IPS-20b (cell line): ENCODE measurements at regions not wholly inside any gene's neighbourhood (a gene's known extent, or its start where the extent isn't known, plus 50 kb on each side); places are given as distances from the start of the nearest gene placed in this dataset.

Experiments used
- H3K27ac ChIP-seq: one replicate; pipeline ENCODE4 v1.5.1; 2013; ENCODE audit warnings: low read length
- H3K27me3 ChIP-seq: 2 replicates; pipeline ENCODE4 v1.6.1; 2013; ENCODE audit warnings: mild to moderate bottlenecking, low read length, inconsistent platforms; ENCODE audit not compliant: insufficient read depth
- H3K36me3 ChIP-seq: 2 replicates; pipeline ENCODE4 v1.6.1; 2013; ENCODE audit warnings: low read depth, mild to moderate bottlenecking, inconsistent platforms, low read length, moderate library complexity; ENCODE audit not compliant: insufficient read depth
- H3K4me1 ChIP-seq: 2 replicates; pipeline ENCODE4 v1.6.1; 2013; ENCODE audit warnings: mild to moderate bottlenecking, control low read depth, inconsistent platforms, low read length, moderate library complexity; ENCODE audit not compliant: insufficient read depth
- H3K4me3 ChIP-seq: 2 replicates; pipeline ENCODE4 v1.5.1; 2013; ENCODE audit warnings: mild to moderate bottlenecking, low read length, inconsistent platforms
- H3K9ac ChIP-seq: 2 replicates; pipeline ENCODE4 v1.6.1; 2013; ENCODE audit warnings: low read depth, mild to moderate bottlenecking, inconsistent platforms, low read length, moderate library complexity
- H3K9me3 ChIP-seq: 2 replicates; pipeline ENCODE4 v1.6.1; 2013; ENCODE audit warnings: mild to moderate bottlenecking, low read depth, low read length, inconsistent platforms; ENCODE audit not compliant: insufficient read depth

DNA sequence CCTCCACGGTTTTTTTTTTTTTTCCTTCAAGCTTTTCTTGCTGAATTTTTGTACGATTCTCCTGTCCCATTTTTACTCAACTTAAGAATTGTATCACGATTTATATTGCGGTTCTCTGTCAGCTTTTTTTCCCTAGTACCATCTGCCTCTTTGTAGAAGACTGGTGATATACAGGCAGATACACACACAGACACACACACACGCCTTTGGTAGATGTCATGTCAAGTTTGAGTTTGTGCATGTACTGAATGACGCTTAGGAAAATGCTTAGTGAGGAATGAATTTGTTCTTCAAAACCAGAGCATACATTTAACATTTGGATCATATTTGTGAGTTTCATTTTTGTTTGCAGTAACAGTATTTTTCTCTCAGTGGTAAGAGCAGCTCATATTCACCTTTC is 82.0 kb upstream of the MBNL2 start:
- H3K4me1 ChIP-seq: peaks cover 23% of the 10 kb centered on the region
- H3K27me3 ChIP-seq: peaks cover 14% of the 10 kb centered on the region
- H3K27ac ChIP-seq: no peak overlapping the region
- no peak overlapping the region for H3K4me3 ChIP-seq
- H3K9ac ChIP-seq: no peak overlapping the region
- no peaks in the 10 kb centered on the region for H3K36me3 ChIP-seq
- H3K9me3 ChIP-seq: no peaks in the 10 kb centered on the region

DNA sequence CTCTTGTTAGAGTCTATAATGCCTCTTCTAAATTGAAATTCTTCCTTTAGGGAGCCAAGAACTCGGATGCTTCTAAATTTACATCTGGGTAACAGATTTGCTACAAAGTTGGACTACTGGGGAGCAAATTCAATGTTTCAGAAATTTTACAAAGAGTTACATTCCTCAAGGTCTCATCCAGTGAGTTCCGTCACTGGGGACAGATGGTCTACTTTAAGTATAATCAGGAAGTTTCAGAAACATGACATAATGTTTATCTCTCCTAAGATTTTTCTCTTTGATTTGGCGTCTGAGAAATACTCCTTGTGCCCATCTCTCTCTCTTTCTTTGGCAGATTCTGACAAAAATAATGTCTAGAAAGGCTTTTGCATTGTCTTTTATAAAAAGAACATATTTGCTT is 81.5 kb upstream of the MBNL2 start:
- no peak overlapping the region for H3K27ac ChIP-seq
- peaks cover 23% of the 10 kb centered on the region for H3K4me1 ChIP-seq
- no peaks in the 10 kb centered on the region for H3K9me3 ChIP-seq
- H3K36me3 ChIP-seq: no peaks in the 10 kb centered on the region
- peaks cover 19% of the 10 kb centered on the region for H3K27me3 ChIP-seq
- H3K4me3 ChIP-seq: no peak overlapping the region
- no peak overlapping the region for H3K9ac ChIP-seq

DNA sequence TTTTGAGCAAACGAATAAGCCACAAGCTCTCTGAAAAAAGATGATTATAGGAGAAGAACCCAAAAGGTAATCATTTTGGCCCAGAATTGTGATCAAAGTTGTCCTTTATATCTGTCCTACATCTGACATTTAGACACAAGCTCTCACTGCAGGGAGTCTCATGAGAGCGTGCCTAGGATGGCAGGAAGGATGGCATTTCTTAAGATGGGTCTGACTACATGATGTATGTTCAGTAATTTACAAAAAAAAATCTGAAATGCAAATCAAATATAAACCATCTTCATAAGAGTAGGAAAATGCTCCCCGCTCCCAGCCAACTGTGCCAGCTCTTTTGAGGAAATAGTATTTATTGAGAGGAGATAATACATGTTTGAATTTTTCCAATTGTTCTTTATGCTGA is 81.0 kb upstream of the MBNL2 start:
- peaks cover 23% of the 10 kb centered on the region for H3K4me1 ChIP-seq
- no peak overlapping the region for H3K4me3 ChIP-seq
- no peak overlapping the region for H3K27ac ChIP-seq
- H3K9ac ChIP-seq: no peak overlapping the region
- peaks cover 21% of the 10 kb centered on the region for H3K27me3 ChIP-seq
- no peaks in the 10 kb centered on the region for H3K9me3 ChIP-seq
- no peaks in the 10 kb centered on the region for H3K36me3 ChIP-seq

DNA sequence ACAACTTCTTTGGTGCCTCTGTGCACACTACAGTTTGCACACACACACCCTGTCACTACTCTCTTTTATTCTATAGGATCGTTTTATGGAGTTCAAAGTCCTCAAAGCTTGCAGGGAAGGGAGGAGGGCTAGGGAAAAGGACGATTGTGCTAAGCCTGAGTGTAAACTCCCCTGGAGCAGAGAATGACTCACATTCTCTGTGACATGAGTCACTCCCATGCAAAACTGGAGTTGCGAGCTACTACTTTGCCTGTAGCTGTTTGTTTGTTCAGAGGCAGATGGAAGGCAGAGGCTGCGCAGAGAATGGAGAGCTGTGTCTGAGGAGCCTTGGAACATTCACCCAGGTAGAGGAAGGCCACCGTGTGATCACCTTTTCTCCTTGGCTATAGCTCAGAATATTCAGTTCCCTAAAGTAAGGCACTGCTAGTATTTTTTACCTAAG is 80.5 kb upstream of the MBNL2 start:
- Histone ChIP-seq H3K9me3 (no peaks in the 10 kb centered on the region), H3K9ac (no peak overlapping the region), H3K4me3 (no peak overlapping the region), H3K36me3 (no peaks in the 10 kb centered on the region), H3K4me1 (peaks cover 23% of the 10 kb centered on the region), H3K27me3 (peaks cover 21% of the 10 kb centered on the region), H3K27ac (no peak overlapping the region)

DNA sequence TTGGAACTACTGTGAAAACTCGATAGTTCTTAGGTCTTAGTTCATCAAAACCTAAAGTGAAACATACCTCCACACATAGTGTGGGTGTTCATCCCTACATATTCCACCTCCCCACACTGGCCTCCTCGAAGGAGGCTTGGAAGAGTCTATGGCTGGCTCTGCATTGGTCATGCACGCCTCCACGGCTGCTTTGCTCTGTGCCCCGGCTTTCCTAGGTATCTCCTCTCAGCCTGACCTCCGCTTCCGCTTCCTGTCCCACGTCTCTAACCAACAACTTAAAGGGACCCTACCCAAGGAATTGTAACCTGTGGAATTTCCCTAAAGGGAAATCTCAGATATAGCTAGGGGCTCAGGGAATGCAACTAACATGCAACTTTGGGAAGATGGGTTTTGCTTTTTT is 79.7 kb upstream of the MBNL2 start:
- no peak overlapping the region for H3K4me3 ChIP-seq

DNA sequence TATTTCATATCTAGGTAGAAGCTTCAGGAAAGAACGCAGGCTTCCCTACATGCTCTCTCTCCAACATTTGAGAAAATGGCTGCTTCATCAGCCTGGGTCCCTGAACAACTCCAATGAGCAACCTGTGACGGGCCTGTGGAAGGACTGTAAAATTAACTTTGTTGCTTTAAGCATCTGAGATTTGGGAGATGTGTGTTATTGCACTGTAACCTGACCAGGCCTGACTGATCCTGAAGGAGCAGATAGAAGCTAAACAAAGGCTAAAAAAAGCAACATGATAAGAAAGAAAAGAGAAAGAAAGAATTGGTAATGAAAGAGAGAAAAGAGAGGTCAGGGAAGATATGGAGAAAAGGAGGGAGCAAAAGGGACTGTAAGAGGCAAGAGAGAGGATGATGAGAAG is 77.1 kb upstream of the MBNL2 start:
- H3K27me3 ChIP-seq: peaks cover 29% of the 10 kb centered on the region
- no peaks in the 10 kb centered on the region for H3K36me3 ChIP-seq
- no peaks in the 10 kb centered on the region for H3K9me3 ChIP-seq
- peaks cover 23% of the 10 kb centered on the region for H3K4me1 ChIP-seq
- no peak overlapping the region for H3K27ac ChIP-seq
- H3K4me3 ChIP-seq: no peak overlapping the region
- H3K9ac ChIP-seq: no peak overlapping the region

More for the DNA sequence above, 79.7 kb upstream of the MBNL2 start:
- Histone ChIP-seq H3K4me1 (peaks cover 23% of the 10 kb centered on the region), H3K27ac (no peak overlapping the region), H3K36me3 (no peaks in the 10 kb centered on the region), H3K9ac (no peak overlapping the region), H3K27me3 (peaks cover 25% of the 10 kb centered on the region), H3K9me3 (no peaks in the 10 kb centered on the region)

DNA sequence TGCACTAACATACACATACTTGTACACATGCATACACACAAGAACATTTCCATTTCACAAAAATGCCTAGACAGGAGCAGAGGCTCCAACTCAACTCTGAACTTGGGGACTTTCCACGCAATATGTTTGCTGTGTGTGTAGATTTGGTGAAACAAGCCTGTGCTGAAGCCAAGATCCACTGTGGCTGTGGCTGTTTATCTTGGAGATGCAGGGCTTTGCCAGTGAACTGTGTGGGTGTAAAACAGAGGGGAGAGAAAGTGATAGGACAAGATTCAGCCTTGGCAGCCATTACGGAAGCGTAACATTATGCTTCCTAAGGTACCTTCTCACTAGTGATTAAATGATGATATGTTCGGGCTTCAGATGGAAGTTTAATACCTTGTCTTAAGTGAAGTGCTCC is 73.2 kb upstream of the MBNL2 start:
- no peaks in the 10 kb centered on the region for H3K36me3 ChIP-seq
- H3K9me3 ChIP-seq: no peaks in the 10 kb centered on the region
- no peak overlapping the region for H3K4me3 ChIP-seq
- no peak overlapping the region for H3K9ac ChIP-seq
- no peaks in the 10 kb centered on the region for H3K4me1 ChIP-seq
- H3K27me3 ChIP-seq: peaks cover 15% of the 10 kb centered on the region; the same call in 1 of the 2 replicates
- no peak overlapping the region for H3K27ac ChIP-seq

DNA sequence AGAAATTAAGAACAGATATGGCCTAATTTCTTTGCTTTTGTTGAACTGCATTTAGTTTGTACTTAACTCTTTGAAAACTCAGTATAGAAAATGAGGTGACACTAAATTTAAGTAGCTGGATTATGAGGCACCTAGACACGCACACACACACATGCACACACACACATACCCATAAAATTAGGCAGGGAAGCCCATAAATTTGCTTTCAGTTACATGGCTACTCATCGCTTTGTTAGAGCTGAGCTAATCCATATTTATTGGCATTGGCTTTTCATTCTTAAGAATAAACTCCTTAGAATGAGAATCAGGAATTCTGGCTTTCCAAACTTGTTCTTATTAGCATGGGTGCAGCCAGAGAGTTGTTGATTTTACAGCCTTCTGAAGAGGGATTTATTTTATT is 61.7 kb upstream of the MBNL2 start:
- Histone ChIP-seq H3K4me3 (no peak overlapping the region), H3K9ac (no peak overlapping the region), H3K27me3 (no peaks in the 10 kb centered on the region), H3K27ac (no peak overlapping the region), H3K36me3 (no peaks in the 10 kb centered on the region), H3K4me1 (no peaks in the 10 kb centered on the region), H3K9me3 (no peaks in the 10 kb centered on the region)

DNA sequence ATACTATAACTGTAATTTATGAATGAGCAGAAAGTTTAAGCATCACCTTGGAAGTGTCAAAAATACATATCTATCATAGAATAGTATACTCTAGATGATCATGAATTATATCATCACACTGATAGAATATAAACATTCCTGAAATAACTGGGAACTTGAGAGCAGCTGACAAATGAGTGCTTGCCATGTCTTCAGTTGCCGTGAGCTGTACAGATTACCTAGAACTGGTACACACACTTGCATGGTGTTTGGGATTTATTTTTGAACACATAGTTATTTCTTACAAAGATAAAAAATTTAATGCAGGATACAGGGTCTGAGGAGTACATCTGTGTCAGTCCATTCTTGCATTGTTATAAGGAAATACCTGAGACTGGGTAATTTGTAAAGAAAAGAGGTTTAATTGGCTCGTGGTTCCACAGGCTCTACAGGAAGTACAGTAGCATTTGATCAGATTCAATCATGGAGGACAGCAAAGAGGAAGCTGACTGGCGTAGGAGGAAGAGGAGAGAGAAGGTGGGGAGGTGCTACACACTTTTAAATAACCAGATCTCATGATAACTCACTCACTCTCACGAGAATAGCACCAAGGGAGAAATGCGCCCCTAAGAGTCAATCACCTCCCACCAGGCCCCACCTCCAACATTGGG is 60.4 kb upstream of the MBNL2 start:
- H3K9ac ChIP-seq: no peak overlapping the region
- H3K4me1 ChIP-seq: no peaks in the 10 kb centered on the region
- no peak overlapping the region for H3K27ac ChIP-seq
- no peaks in the 10 kb centered on the region for H3K36me3 ChIP-seq
- no peaks in the 10 kb centered on the region for H3K9me3 ChIP-seq
- no peaks in the 10 kb centered on the region for H3K27me3 ChIP-seq
- H3K4me3 ChIP-seq: no peak overlapping the region

DNA sequence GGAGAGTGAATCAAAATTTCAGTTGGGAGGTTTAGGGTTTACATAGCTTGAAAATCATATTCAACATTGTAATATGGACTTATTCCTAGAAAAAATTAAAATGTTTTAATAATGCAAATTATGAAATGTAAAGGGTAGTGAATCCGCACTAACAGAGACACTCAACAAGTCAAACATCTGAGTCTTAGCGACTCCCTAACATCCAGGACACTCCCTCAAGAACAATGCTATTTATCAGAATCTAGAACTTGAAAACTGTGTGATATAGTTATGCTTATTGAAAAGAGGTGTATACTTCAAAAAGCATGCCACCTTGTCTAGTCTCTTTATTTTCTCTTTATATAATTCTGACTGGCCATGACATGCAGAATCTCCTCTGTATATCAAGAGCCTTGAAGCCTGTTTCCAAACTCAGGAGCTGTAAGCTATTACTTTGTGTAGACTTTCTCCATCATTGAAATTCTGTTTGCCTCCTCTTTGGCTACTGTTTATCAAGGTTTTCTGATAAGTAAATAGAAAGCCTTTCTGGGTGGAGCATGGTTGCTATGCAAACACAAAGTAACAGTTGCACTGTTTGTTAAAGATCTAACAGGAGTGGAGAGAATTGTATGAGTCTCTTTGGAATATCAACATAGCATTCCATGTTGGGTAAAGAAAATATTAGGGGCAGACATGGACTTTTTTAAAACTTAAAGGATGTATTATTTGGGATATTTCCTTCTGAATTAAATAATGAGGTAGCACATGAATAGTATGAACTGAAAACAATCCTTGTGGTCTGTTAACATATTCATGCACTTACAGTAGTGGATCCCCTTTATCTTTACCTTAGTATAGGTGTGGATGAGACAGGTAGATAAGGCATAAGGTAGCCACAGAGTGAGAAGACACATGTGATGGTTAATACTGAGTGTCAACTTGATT is 56.4 kb upstream of the MBNL2 start:
- Histone ChIP-seq H3K36me3 (no peaks in the 10 kb centered on the region), H3K27ac (no peak overlapping the region), H3K9me3 (no peaks in the 10 kb centered on the region), H3K27me3 (no peaks in the 10 kb centered on the region), H3K9ac (no peak overlapping the region), H3K4me3 (no peak overlapping the region), H3K4me1 (no peaks in the 10 kb centered on the region)

DNA sequence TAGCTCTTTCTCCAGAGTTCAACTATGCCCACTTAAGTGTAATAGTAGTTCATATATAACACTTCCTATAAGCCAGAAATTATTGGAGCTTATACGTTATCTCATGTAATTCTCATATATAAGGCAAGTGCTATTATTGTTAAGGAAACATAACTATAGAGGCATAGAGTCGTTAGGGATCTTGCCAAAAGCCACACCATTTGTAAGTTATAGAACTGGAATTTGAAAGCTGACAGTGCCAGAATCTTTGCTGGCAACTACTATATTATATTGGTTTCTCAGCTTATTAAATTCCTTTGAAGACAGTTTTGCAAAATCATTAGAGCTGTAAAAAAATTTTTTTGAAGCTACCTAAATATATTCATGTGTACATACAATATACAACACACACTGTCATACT is 51.0 kb upstream of the MBNL2 start:
- H3K4me1 ChIP-seq: no peaks in the 10 kb centered on the region
- no peak overlapping the region for H3K9ac ChIP-seq
- H3K36me3 ChIP-seq: no peaks in the 10 kb centered on the region
- H3K27ac ChIP-seq: no peak overlapping the region
- no peaks in the 10 kb centered on the region for H3K9me3 ChIP-seq
- no peaks in the 10 kb centered on the region for H3K27me3 ChIP-seq
- H3K4me3 ChIP-seq: no peak overlapping the region
